ENCODE measurements at regions not wholly inside any gene's neighbourhood (a gene's known extent, or its start where the extent isn't known, plus 50 kb on each side); places are given as distances from the start of the nearest gene placed in this dataset.

DNA sequence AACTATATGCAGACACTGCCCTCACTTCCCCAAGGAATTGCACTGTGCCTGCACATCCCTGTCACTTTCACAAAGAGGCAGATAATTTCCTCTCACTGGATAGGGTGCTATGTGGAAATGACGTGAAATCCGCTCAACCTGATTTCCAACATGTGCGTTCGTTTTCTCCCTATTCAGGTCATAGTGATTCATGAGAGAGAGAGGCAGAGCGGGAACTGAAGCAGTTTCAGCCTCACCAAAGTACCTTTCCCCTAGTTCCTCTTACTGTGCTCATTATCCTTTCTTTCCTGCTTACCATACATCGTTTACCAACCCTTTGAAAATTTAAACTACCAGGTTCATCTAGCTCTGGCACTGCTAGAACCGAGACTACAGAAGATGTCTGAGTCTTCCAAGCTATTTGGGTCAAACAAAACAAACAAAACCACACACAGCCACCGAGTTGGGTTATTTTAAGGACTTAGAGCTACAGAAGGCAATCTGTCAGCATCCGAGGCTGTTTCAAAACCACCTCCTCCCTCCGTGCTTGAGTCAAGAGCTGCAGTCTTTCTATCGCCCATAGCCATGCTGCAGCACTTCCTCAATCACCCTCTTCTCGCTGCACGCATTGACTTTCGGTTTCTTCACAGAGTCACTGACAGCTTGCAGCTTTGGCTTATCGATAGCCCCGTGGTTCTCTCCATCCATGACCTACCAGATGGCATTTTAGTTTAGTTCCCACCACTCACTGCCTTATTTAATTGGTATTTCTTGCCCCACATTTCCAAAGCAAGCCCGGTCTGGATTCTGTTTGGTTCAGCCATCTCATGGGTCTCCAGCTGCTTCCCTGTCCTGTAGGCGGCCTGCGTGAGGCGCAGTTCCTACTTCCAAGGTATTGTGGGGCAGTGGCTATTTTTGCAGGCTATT lies 1395.8 kb downstream of the EFNB2 start:
- intact Hi-C loops (cut with micrococcal nuclease), result no loop called here
- DNase-seq, result peak; percentile 73
- H3K27me3 Mint-ChIP-seq, result no peaks in the 10 kb centered on the region
- peaks cover 19% of the 10 kb centered on the region for H3K4me1 Mint-ChIP-seq (ENCODE audit: low read depth)
- peak overlapping the region; percentile 99 for H3K27ac Mint-ChIP-seq
- no peaks in the 10 kb centered on the region for H3K9me3 Mint-ChIP-seq
- TF ChIP-seq, protein P1, sequence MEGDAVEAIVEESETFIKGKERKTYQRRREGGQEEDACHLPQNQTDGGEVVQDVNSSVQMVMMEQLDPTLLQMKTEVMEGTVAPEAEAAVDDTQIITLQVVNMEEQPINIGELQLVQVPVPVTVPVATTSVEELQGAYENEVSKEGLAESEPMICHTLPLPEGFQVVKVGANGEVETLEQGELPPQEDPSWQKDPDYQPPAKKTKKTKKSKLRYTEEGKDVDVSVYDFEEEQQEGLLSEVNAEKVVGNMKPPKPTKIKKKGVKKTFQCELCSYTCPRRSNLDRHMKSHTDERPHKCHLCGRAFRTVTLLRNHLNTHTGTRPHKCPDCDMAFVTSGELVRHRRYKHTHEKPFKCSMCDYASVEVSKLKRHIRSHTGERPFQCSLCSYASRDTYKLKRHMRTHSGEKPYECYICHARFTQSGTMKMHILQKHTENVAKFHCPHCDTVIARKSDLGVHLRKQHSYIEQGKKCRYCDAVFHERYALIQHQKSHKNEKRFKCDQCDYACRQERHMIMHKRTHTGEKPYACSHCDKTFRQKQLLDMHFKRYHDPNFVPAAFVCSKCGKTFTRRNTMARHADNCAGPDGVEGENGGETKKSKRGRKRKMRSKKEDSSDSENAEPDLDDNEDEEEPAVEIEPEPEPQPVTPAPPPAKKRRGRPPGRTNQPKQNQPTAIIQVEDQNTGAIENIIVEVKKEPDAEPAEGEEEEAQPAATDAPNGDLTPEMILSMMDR (IDR thresholded peaks at IDR 0.05), result peak; percentile 42
- peak overlapping the region; percentile 90 for H3K4me3 Mint-ChIP-seq
- ChIA-PET POLR2A (interaction anchor here (0.7 kb wide), 1 partner anchor 81 kb away, joined by 3 read pairs; no protein-coding TSS in a partner anchor), CTCF (interaction anchor here (0.9 to 1.2 kb wide), 3 partner anchors 12 to 90 kb away, joined by 3 to 4 read pairs (median 3); no protein-coding TSS in a partner anchor)
- peak; percentile 94 for ATAC-seq
- H3K36me3 Mint-ChIP-seq (ENCODE audit: low read depth), result no peaks in the 10 kb centered on the region

DNA sequence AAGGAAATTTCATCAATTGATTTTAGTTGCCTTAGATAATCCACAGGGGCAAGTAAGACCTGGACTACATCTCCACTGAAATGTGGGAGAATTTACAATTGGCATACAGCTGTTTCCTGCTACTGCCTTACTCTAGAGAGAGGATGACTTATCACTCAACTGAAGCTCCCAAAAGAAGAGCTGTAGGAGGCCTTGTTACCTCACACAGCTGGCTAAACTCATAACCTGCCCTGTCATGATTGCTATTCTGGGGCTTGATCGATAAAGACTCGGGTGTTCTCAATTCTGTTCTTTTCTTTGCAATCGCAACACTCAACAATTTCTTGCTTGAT lies 1396.4 kb downstream of the EFNB2 start:
- POLR2A ChIA-PET, result no interaction called here
- TF ChIP-seq, protein P1 (IDR thresholded peaks at IDR 0.05), result no peak

DNA sequence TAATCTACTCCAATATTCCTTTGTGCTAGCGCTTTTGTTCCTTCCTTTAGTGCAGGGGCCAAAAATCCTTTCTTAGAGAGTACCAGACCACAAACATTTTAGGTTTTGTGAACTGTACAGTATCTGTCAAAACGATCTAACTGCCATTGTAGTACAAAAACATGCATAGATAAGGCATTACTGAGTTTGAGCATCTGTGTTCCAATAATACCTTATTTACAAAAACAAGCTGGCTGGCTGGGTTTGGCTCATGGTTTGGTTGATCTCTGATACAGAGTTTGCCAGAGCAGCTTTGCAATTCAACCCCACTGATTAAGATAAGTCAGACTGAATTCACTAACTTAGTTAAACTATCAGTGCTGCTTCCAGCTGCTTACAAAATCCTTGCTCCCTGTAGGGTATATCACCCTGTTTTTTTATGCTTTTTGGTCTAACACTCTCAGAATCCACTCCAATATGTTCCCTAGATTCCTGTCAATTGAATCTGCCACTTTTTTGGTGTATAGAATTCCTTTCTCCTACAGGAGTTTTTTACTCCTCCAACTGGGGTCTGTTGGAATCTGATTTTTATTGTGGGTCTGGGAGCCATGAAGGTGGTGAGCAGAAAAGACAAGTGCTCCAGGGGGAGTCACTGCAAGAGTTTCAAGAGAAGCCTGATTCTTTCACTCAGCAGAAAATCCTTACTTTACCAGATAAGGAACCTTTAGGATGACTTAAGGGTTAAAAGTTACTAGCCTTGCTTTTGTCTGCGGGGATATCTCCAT lies 1399.4 kb downstream of the EFNB2 start:
- Mint-ChIP-seq H3K27me3 (no peaks in the 10 kb centered on the region), H3K4me3 (no peak overlapping the region), H3K9me3 (no peaks in the 10 kb centered on the region), H3K36me3 (ENCODE audit: low read depth) (no peaks in the 10 kb centered on the region), H3K4me1 (ENCODE audit: low read depth) (peaks cover 19% of the 10 kb centered on the region), H3K27ac (no peak overlapping the region)
- ATAC-seq, result no peak
- no peak for DNase-seq
- TF ChIP-seq, protein P1 (IDR thresholded peaks at IDR 0.05), result no peak
- POLR2A ChIA-PET, result no interaction called here
- intact Hi-C loops (cut with micrococcal nuclease), result no loop called here
- CTCF ChIA-PET, result no interaction called here

More for the DNA sequence above, 1396.4 kb downstream of the EFNB2 start:
- ATAC-seq (peak; percentile 15), DNase-seq (no peak)
- CTCF ChIA-PET, result interaction anchor here (0.9 kb wide), 1 partner anchor 90 kb away, joined by 3 read pairs; no protein-coding TSS in a partner anchor
- no peaks in the 10 kb centered on the region for H3K27me3 Mint-ChIP-seq
- peaks cover 19% of the 10 kb centered on the region for H3K4me1 Mint-ChIP-seq (ENCODE audit: low read depth)
- no peaks in the 10 kb centered on the region for H3K36me3 Mint-ChIP-seq (ENCODE audit: low read depth)
- intact Hi-C loops (cut with micrococcal nuclease), result no loop called here
- peak overlapping the region; percentile 99 for H3K27ac Mint-ChIP-seq
- H3K9me3 Mint-ChIP-seq, result no peaks in the 10 kb centered on the region
- H3K4me3 Mint-ChIP-seq, result peak overlapping the region; percentile 90

DNA sequence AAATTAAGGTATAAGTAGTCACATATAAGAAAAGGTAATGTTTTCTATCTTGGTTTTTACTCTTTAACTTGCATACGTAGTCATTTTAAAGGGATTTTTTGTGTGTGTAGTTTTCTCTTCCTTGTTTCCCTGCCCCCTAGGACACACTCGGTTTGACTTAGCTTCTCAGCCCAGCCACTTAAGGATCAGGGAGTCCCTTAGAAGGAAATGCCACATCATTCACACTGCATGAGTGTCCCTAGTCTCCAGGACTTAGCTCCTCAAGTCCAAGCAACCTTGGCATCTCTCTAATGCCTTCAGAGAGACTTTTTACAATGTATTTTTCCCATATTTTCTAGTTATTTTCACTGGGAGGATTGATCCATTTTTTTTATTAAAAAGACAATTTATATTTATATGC lies 1407.7 kb downstream of the EFNB2 start:
- no peak overlapping the region for H3K27ac Mint-ChIP-seq
- ChIA-PET CTCF (no interaction called here), POLR2A (interaction anchor here (0.6 kb wide), 1 partner anchor 21 kb away, joined by 3 read pairs; no protein-coding TSS in a partner anchor)
- no peaks in the 10 kb centered on the region for H3K9me3 Mint-ChIP-seq
- no peaks in the 10 kb centered on the region for H3K27me3 Mint-ChIP-seq
- no peak for ATAC-seq
- H3K36me3 Mint-ChIP-seq (ENCODE audit: low read depth), result no peaks in the 10 kb centered on the region
- TF ChIP-seq, protein P1 (IDR thresholded peaks at IDR 0.05), result no peak
- DNase-seq, result no peak
- intact Hi-C loops (cut with micrococcal nuclease), result no loop called here
- H3K4me1 Mint-ChIP-seq (ENCODE audit: low read depth), result no peaks in the 10 kb centered on the region
- no peak overlapping the region for H3K4me3 Mint-ChIP-seq

DNA sequence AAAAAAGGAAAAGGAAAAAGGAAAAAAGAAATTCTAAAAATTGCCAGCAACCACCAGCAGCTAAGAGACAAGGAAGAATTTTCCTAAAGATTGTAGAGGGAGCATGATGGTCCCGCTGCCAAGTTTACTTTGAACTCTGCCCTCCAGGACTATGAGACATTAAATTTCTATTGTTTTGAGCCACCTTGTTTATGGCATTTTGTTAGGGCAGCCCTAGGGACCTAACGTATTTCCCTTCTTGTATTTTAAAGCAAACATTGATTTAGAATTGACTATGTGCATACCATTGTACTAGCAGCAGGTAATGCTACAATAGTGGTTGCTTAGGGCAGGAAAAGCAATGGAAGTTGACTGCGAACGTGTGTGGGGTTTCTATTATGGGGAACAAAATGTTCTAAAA lies 1414.2 kb downstream of the EFNB2 start:
- ChIA-PET POLR2A (no interaction called here), CTCF (no interaction called here)
- Mint-ChIP-seq H3K4me3 (no peak overlapping the region), H3K27ac (no peak overlapping the region), H3K27me3 (no peaks in the 10 kb centered on the region), H3K9me3 (no peaks in the 10 kb centered on the region), H3K36me3 (ENCODE audit: low read depth) (no peaks in the 10 kb centered on the region), H3K4me1 (ENCODE audit: low read depth) (no peaks in the 10 kb centered on the region)
- TF ChIP-seq, protein P1 (IDR thresholded peaks at IDR 0.05), result no peak
- intact Hi-C loops (cut with micrococcal nuclease), result no loop called here
- ATAC-seq (no peak), DNase-seq (no peak)

Data from activated CD8-positive, alpha-beta T cell treated with anti-CD3 and anti-CD28 coated beads for 36 hours (primary cell).